Sigmoid colon (tissue), 6 donors: ENCODE measurements at regions not wholly inside any gene's neighbourhood (a gene's known extent, or its start where the extent isn't known, plus 50 kb on each side); places are given as distances from the start of the nearest gene placed in this dataset.

Experiments used
- DNase-seq: peaks from one replicate; pipeline ENCODE4 v3.0.0-alpha.2; 2019
- H3K27ac ChIP-seq, 4 donors: fragments of 200-600 bp; sonication (generic); one replicate each; pipeline ENCODE4 v1.5.1; 2016 to 2019; ENCODE audit warnings: mild to moderate bottlenecking in 1 of 4
- H3K27me3 ChIP-seq, 3 donors: fragments of 200-600 bp; sonication (generic); one replicate each; pipeline ENCODE4 v1.5.1; 2019; ENCODE audit warnings: mild to moderate bottlenecking in 1 of 3
- H3K36me3 ChIP-seq, 4 donors: fragments of 200-600 bp; sonication (generic); one replicate each; pipeline ENCODE4 v1.5.1; 2016 to 2019
- H3K4me1 ChIP-seq, 4 donors: fragments of 200-600 bp; sonication (generic); one replicate each; pipeline ENCODE4 v1.5.1; 2017 to 2019
- H3K4me3 ChIP-seq, 4 donors: fragments of 200-600 bp; sonication (generic); one replicate each; pipeline ENCODE4 v1.5.1; 2017 to 2019; ENCODE audit warnings: mild to moderate bottlenecking in 2 of 4, moderate library complexity in 1 of 4
- H3K9me3 ChIP-seq, 4 donors: fragments of 200-600 bp in 3 of 4; sonication (generic) in 3 of 4; one replicate each; pipeline versions ENCODE4 v1.5.1 to v1.6.1; 2013 to 2019
- EP300 ChIP-seq, 4 donors: sonication (generic); formaldehyde crosslinking; IDR thresholded peaks; one replicate each; pipeline ENCODE4 v1.6.1; 2017; ENCODE audit warnings: antibody characterized with exemption in 4 of 4
- POLR2A ChIP-seq, 2 donors: fragments of 450-650 bp; IDR thresholded peaks; one replicate each; pipeline ENCODE4 v1.6.1; 2016; ENCODE audit warnings: antibody characterized with exemption in 2 of 2, mild to moderate bottlenecking in 2 of 2, moderate library complexity in 2 of 2
- POLR2AphosphoS5 ChIP-seq, 4 donors: sonication (generic); formaldehyde crosslinking; IDR thresholded peaks; one replicate each; pipeline ENCODE4 v1.6.1; 2017; ENCODE audit warnings: antibody characterized with exemption in 4 of 4
- WGBS, 2 donors: extraction: QIAGEN DNeasy Blood & Tissue Kit; methylation state at CpG; one replicate each; pipeline ENCODE4 v1.1.7; 2013; 5-methylcytosine and 5-hydroxymethylcytosine counted together
- intact Hi-C: fragments of 100-400 bp; cut with DNase I; formaldehyde crosslinking; loops from one replicate; pipeline ENCODE4 v1.15.1; 2023
- TF ChIP-seq, protein P1 (sequence below), 4 experiments: fragments of 450-650 bp in 3 of 4; fragments of 200-600 bp in 1 of 4; IDR thresholded peaks; one replicate each; pipeline ENCODE4 v1.5.1; 2016 to 2019; ENCODE audit warnings: antibody characterized with exemption in 4 of 4, mild to moderate bottlenecking in 3 of 4, moderate library complexity in 2 of 4
- donor health status: healthy with polysubstance abuse.
- donor health status: healthy.

GRCh38 chr4:38195486-38195885 is 235.3 kb downstream of the PTTG2 start:
- intact Hi-C loops, result no loop called here
- 10 to 66% methylated on average over 3 of the region's 3 CpGs for WGBS, 2 donors

DNA sequence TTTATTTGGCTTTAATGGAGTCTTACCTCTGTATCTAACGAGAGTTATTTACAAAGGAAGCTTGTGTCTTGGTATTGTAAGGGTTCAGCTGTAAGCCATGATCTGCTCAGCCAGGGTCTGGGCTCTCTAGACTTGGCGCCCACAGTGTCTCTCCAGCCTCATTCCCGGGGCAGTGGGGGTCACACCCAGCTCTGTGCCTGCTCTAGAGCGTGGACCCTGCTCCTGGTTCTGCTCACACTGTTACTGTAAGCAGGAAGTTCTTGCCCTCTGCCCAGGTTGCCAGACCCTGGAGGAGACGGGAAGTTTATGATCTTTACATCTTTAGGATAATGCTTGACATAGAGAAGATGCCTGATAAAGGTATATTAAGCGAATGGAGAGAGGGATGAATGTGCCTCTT is 235.7 kb downstream of the PTTG2 start:
- DNase-seq, result no peak
- Histone ChIP-seq H3K4me3 (no peak overlapping the region), H3K36me3 (no peaks in the 10 kb centered on the region), H3K27ac (no peak overlapping the region), H3K9me3 (peaks cover 0 to 5% (median 0%) of the 10 kb centered on the region in 4 donors), H3K27me3 (no peaks in the 10 kb centered on the region), H3K4me1 (peaks cover 0 to 6% (median 4%) of the 10 kb centered on the region in 4 donors)
- intact Hi-C loops, result no loop called here
- 23 to 80% methylated on average over 6 of the region's 6 CpGs for WGBS, 2 donors
- TF ChIP-seq POLR2A (IDR thresholded peaks at IDR 0.05) (no peak), EP300 (IDR thresholded peaks at IDR 0.05) (no peak), POLR2AphosphoS5 (IDR thresholded peaks at IDR 0.05) (no peak)
- TF ChIP-seq, protein P1, sequence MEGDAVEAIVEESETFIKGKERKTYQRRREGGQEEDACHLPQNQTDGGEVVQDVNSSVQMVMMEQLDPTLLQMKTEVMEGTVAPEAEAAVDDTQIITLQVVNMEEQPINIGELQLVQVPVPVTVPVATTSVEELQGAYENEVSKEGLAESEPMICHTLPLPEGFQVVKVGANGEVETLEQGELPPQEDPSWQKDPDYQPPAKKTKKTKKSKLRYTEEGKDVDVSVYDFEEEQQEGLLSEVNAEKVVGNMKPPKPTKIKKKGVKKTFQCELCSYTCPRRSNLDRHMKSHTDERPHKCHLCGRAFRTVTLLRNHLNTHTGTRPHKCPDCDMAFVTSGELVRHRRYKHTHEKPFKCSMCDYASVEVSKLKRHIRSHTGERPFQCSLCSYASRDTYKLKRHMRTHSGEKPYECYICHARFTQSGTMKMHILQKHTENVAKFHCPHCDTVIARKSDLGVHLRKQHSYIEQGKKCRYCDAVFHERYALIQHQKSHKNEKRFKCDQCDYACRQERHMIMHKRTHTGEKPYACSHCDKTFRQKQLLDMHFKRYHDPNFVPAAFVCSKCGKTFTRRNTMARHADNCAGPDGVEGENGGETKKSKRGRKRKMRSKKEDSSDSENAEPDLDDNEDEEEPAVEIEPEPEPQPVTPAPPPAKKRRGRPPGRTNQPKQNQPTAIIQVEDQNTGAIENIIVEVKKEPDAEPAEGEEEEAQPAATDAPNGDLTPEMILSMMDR (IDR thresholded peaks at IDR 0.05), result no peak

More at GRCh38 chr4:38195486-38195885, 235.3 kb downstream of the PTTG2 start:
- no peak overlapping the region for H3K4me3 ChIP-seq
- H3K27ac ChIP-seq, result no peak overlapping the region
- DNase-seq, result no peak
- TF ChIP-seq POLR2A (IDR thresholded peaks at IDR 0.05), result no peak
- TF ChIP-seq POLR2AphosphoS5 (IDR thresholded peaks at IDR 0.05), result no peak
- TF ChIP-seq EP300 (IDR thresholded peaks at IDR 0.05), result no peak
- TF ChIP-seq, protein P1 (IDR thresholded peaks at IDR 0.05), result no peak
- no peaks in the 10 kb centered on the region for H3K27me3 ChIP-seq
- peaks cover 0 to 5% (median 0%) of the 10 kb centered on the region in 4 donors for H3K9me3 ChIP-seq
- no peaks in the 10 kb centered on the region for H3K36me3 ChIP-seq
- peaks cover 0 to 10% (median 9%) of the 10 kb centered on the region in 4 donors for H3K4me1 ChIP-seq

- TF ChIP-seq POLR2AphosphoS5 (IDR thresholded peaks at IDR 0.05) (no peak), POLR2A (IDR thresholded peaks at IDR 0.05) (no peak), EP300 (IDR thresholded peaks at IDR 0.05) (no peak)
- TF ChIP-seq, protein P1 (IDR thresholded peaks at IDR 0.05), result no peak
- Histone ChIP-seq H3K27ac (no peak overlapping the region), H3K27me3 (no peaks in the 10 kb centered on the region), H3K9me3 (no peaks in the 10 kb centered on the region), H3K4me3 (no peak overlapping the region), H3K36me3 (no peaks in the 10 kb centered on the region), H3K4me1 (no peaks in the 10 kb centered on the region)
- DNase-seq, result no peak
- intact Hi-C loops, result no loop called here
- 11 to 41% methylated on average over 2 of the region's 2 CpGs for WGBS, 2 donors
These were observed 242.0 kb downstream of the PTTG2 start for GRCh38 chr4:38202242-38202641.

GRCh38 chr4:38203609-38204008 is 243.4 kb downstream of the PTTG2 start:
- Histone ChIP-seq H3K9me3 (no peaks in the 10 kb centered on the region), H3K36me3 (no peaks in the 10 kb centered on the region), H3K4me1 (no peaks in the 10 kb centered on the region), H3K27me3 (no peaks in the 10 kb centered on the region), H3K4me3 (no peak overlapping the region), H3K27ac (no peak overlapping the region)
- no peak for DNase-seq
- TF ChIP-seq EP300 (IDR thresholded peaks at IDR 0.05) (no peak), POLR2A (IDR thresholded peaks at IDR 0.05) (no peak), POLR2AphosphoS5 (IDR thresholded peaks at IDR 0.05) (no peak)
- TF ChIP-seq, protein P1 (IDR thresholded peaks at IDR 0.05), result no peak
- intact Hi-C loops, result no loop called here
- 93 to 98% methylated on average over 3 of the region's 3 CpGs for WGBS, 2 donors
